Activated T-helper 2 cell treated with anti-CD3 and anti-CD28 coated beads, Interferon-gamma antibody, Interleukin-2, Interleukin-4, amounts not matched to agents 10 μg/mL and 5 μg/mL and 100 μg/mL, durations not matched to agents 14 hours and 24 hours and 36 hours (primary cell): ENCODE measurements at regions not wholly inside any gene's neighbourhood (a gene's known extent, or its start where the extent isn't known, plus 50 kb on each side); places are given as distances from the start of the nearest gene placed in this dataset.
"Not testable (repeated sequence)": the region's sequence is repeated elsewhere in the genome, so short reads cannot be mapped to it uniquely, and the experiment has no call there.

ENCODE experiments used
- DNase-seq: peaks from one replicate; pipeline ENCODE4 v3.0.0; 2021; ENCODE audit warnings: low spot score
- H3K27ac Mint-ChIP-seq: one replicate; pipeline ENCODE4 v1.8.0; 2021; ENCODE audit warnings: mixed read lengths
- H3K27me3 Mint-ChIP-seq: one replicate; pipeline ENCODE4 v1.8.0; 2021; ENCODE audit warnings: low read depth, mixed read lengths
- H3K36me3 Mint-ChIP-seq: one replicate; pipeline ENCODE4 v1.8.0; 2021; ENCODE audit warnings: low read depth, mixed read lengths
- H3K4me1 Mint-ChIP-seq: one replicate; pipeline ENCODE4 v1.8.0; 2021; ENCODE audit warnings: low read depth, mixed read lengths
- H3K4me3 Mint-ChIP-seq: one replicate; pipeline ENCODE4 v1.8.0; 2021; ENCODE audit warnings: low read depth, mild to moderate bottlenecking, moderate library complexity, mixed read lengths
- H3K9me3 Mint-ChIP-seq: one replicate; pipeline ENCODE4 v1.8.0; 2021; ENCODE audit warnings: mixed read lengths
- intact Hi-C: fragments of 100-400 bp; cut with micrococcal nuclease; formaldehyde crosslinking; loops from one replicate; pipeline ENCODE4 v1.15.1; 2023

DNA sequence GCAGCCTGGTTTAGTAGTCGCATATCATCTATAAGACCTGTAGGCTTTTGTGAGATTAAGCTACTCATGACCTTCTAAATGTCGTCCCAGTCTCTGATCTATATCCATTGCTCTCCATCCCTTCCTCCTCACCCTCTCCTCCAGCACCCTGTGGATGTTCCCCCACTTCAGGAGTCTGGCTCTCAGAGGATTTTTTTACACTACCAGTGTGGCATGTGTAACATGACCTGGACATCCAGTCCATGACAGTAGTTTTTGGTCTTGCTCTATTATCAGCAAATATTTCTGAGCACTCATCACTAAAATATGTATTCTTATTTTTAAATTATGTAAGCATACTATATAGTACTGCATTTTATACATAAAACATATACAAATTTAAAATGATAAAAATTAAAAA, 142.1 kb downstream of the DYRK2 start:
- intact Hi-C loops = no loop called here
- no peaks in the 10 kb centered on the region for H3K27me3 Mint-ChIP-seq
- no peak for DNase-seq
- peaks cover 6% of the 10 kb centered on the region for H3K4me1 Mint-ChIP-seq
- no peak overlapping the region for H3K4me3 Mint-ChIP-seq
- peaks cover 5% of the 10 kb centered on the region for H3K36me3 Mint-ChIP-seq
- H3K9me3 Mint-ChIP-seq = peaks cover 16% of the 10 kb centered on the region
- H3K27ac Mint-ChIP-seq = no peak overlapping the region

DNA sequence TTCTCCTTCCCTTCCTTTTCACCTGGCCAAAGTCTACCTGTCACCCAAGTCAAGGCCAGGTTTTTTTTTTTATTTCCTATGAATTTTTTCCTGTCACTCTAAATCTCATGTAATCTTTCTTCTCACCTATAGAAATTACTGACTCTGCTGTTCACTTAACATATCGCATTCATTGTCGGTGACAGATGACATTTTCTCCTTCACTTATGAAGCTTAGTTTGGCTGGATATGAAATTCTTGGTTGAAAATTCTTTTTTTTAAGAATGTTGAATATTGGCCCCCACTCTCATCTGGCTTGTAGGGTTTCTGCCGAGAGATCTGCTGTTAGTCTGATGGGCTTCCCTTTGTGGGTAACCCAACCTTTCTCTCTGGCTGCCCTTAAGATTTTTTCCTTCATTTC, 142.8 kb downstream of the DYRK2 start:
- H3K4me3 Mint-ChIP-seq = not testable (repeated sequence)

DNA sequence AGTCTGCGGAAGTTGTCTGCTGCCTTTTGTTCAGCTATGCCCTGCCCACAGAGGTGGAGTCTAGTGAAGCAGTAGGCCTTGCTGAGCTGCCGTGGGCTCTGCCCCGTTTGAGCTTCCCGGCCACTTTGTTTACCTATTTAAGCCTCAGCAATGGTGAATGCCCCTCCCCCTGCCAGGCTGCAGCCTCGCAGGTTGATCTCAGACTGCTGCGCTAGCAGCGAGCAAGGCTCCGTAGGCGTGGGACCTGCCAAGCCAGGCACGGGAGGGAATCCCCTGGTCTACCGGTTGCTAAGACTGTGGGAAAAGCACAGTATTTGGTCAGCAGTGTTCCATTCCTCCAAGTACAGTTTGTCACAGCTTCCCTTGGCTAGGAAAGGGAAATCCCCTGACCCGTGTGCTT, 143.6 kb downstream of the DYRK2 start:
- Mint-ChIP-seq H3K27me3 (no peaks in the 10 kb centered on the region), H3K4me3 (no peak overlapping the region), H3K9me3 (peaks cover 16% of the 10 kb centered on the region), H3K4me1 (peaks cover 6% of the 10 kb centered on the region), H3K27ac (no peak overlapping the region), H3K36me3 (peaks cover 5% of the 10 kb centered on the region)
- no peak for DNase-seq
- intact Hi-C loops = no loop called here

More for the DNA sequence above, 142.8 kb downstream of the DYRK2 start:
- H3K36me3 Mint-ChIP-seq, H3K4me1 Mint-ChIP-seq, DNase-seq, H3K27me3 Mint-ChIP-seq, H3K27ac Mint-ChIP-seq, intact Hi-C loops: not testable (repeated sequence)
- H3K9me3 Mint-ChIP-seq = peaks cover 16% of the 10 kb centered on the region

DNA sequence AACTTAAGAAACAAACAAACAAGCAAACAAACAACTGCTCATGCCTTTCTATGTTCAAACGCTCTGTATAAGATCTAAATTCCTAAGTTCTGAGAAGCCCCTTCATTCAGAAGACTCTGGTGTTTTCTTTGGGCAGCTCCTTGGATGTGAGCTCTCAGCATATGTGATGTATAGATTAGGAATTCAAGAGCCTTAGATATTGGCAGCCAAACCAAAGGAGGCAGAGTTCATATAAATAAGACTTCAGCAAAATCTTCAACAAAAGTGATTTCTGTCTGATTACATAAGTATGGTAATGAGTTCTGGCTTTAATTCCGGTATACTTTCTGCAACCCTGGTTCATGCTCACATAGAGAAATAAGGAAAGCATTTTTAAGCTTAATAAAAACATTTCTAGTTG, 145.6 kb downstream of the DYRK2 start:
- H3K27ac Mint-ChIP-seq = no peak overlapping the region
- no peaks in the 10 kb centered on the region for H3K27me3 Mint-ChIP-seq
- H3K9me3 Mint-ChIP-seq = peaks cover 16% of the 10 kb centered on the region
- intact Hi-C loops = no loop called here
- H3K36me3 Mint-ChIP-seq = peaks cover 5% of the 10 kb centered on the region
- no peak for DNase-seq
- H3K4me1 Mint-ChIP-seq = peaks cover 8% of the 10 kb centered on the region
- H3K4me3 Mint-ChIP-seq = no peak overlapping the region

DNA sequence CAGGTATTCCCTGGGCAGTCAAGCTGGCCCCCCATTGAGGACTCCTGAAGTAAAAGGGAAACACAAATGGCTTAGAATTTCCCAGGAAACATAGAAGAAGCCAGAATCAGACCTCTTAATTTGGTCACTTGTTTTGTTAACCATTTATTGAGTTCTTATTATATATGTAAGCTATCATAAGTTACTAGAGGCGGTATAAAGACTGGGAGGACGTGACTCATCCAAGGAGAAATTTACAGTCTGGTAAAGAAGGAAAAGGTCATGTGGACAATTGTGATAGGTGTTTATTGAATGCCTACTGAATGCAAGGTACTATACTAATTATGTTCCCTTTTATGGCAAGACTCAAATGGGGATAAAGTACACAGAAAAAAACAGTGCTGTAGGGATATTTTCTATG, 146.7 kb downstream of the DYRK2 start:
- intact Hi-C loops = no loop called here
- no peak overlapping the region for H3K4me3 Mint-ChIP-seq
- H3K9me3 Mint-ChIP-seq = peaks cover 16% of the 10 kb centered on the region
- peaks cover 5% of the 10 kb centered on the region for H3K36me3 Mint-ChIP-seq
- no peak overlapping the region for H3K27ac Mint-ChIP-seq
- DNase-seq = no peak
- no peaks in the 10 kb centered on the region for H3K27me3 Mint-ChIP-seq
- H3K4me1 Mint-ChIP-seq = peaks cover 14% of the 10 kb centered on the region

DNA sequence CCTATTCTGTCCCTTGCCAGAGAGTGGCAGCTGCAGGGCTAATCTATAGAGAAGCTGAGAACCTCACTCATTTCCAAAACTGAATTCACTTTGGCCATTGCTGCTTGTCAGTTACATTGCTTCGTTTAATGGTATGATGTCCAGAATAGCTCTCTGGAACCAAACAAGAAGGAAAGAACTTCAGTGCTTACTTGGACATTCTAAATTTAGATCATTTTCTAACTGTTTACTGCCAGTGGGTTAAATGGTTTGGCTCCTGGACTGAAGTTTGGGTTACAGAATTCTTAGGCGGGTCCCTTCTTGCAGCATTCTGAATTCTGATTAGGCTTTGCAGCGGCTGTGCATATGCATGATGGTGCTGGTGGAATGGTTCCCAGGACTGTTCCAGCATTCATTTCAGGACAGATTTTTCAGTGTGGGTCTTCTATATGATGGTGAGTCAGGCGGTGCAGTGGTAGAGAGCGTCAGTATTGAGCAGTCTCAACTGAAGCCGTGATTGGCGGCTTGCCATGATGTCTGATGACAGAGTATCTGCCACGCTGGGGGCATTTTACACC, 148.7 kb downstream of the DYRK2 start:
- Mint-ChIP-seq H3K4me1 (peaks cover 21% of the 10 kb centered on the region), H3K36me3 (no peaks in the 10 kb centered on the region)

DNA sequence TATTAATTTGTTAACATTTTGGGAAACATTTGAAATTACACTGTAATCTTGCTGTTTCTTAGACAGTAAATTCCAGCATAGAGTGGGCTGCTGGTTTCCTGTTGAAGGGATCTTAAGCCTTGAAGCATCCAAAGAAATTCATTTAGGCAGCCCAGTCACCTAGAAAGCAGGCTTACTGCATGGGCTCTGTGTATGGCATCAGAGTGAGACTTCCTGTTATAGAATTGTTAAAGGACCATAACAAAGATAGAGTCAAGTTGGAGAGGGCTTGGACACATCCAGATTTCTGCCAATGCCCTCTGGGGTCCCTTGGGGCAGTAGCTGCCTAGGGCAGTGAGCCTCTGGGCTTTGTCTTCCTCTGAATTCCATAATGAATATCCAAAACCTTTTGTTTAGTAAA, 149.2 kb downstream of the DYRK2 start:
- Mint-ChIP-seq H3K27me3 (peaks cover under 1% of the 10 kb centered on the region), H3K4me3 (no peak overlapping the region), H3K27ac (no peak overlapping the region), H3K9me3 (peaks cover 4% of the 10 kb centered on the region), H3K4me1 (peaks cover 22% of the 10 kb centered on the region), H3K36me3 (no peaks in the 10 kb centered on the region)
- intact Hi-C loops = no loop called here
- no peak for DNase-seq

More for the DNA sequence above, 148.7 kb downstream of the DYRK2 start:
- H3K4me3 Mint-ChIP-seq = no peak overlapping the region
- no peak overlapping the region for H3K27ac Mint-ChIP-seq
- peaks cover 5% of the 10 kb centered on the region for H3K9me3 Mint-ChIP-seq
- intact Hi-C loops = no loop called here
- no peak for DNase-seq
- H3K27me3 Mint-ChIP-seq = no peaks in the 10 kb centered on the region

DNA sequence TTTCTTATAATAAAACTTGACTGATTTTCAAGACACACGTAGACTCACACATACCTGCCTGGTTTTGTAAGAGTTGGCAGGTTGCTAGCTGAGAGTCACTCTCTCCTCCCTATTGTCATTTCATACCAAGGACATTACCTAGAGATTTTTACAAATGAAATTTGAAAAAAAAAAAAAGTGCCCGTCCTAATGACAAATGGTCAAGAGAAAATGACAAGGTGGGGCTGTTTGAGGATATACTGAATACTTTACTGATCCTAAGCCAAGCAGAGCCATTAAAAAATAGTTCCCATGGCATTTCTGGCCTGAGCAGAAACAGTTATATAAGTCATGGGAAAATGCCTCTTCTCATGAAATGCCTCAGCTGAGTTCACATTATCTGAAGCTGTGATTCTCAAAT, 150.2 kb downstream of the DYRK2 start:
- Mint-ChIP-seq H3K4me1 (peaks cover 24% of the 10 kb centered on the region), H3K27me3 (peaks cover 2% of the 10 kb centered on the region), H3K36me3 (no peaks in the 10 kb centered on the region), H3K27ac (no peak overlapping the region), H3K9me3 (no peaks in the 10 kb centered on the region), H3K4me3 (no peak overlapping the region)
- DNase-seq = no peak
- intact Hi-C loops = no loop called here

DNA sequence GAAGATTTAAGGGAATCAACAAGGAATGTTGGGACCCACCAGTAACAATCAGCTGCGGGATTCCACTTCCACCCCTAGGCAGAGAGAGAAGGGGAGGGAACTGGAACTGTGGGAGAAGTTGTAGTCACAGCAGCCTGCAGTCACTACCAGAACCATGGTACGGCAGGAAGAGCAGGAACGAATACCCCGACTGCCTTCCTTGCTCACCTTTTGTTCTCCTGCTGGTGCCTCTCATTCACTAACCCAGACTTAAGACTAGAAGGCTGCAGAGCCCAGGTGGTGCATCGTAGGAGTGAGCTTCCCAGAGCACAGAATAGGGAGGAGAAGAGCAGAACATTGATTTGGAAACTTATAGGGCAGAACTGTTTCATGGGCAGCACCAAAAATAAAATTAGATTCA, 154.2 kb downstream of the DYRK2 start:
- no peak overlapping the region for H3K4me3 Mint-ChIP-seq
- H3K27ac Mint-ChIP-seq = no peak overlapping the region
- H3K36me3 Mint-ChIP-seq = no peaks in the 10 kb centered on the region
- no peaks in the 10 kb centered on the region for H3K9me3 Mint-ChIP-seq
- H3K4me1 Mint-ChIP-seq = peaks cover 24% of the 10 kb centered on the region
- intact Hi-C loops = loop anchor here (5.0 to 10.0 kb wide), 4 partner anchors 150 to 382 kb away; no protein-coding TSS in a partner anchor
- H3K27me3 Mint-ChIP-seq = peaks cover 2% of the 10 kb centered on the region
- DNase-seq = no peak

DNA sequence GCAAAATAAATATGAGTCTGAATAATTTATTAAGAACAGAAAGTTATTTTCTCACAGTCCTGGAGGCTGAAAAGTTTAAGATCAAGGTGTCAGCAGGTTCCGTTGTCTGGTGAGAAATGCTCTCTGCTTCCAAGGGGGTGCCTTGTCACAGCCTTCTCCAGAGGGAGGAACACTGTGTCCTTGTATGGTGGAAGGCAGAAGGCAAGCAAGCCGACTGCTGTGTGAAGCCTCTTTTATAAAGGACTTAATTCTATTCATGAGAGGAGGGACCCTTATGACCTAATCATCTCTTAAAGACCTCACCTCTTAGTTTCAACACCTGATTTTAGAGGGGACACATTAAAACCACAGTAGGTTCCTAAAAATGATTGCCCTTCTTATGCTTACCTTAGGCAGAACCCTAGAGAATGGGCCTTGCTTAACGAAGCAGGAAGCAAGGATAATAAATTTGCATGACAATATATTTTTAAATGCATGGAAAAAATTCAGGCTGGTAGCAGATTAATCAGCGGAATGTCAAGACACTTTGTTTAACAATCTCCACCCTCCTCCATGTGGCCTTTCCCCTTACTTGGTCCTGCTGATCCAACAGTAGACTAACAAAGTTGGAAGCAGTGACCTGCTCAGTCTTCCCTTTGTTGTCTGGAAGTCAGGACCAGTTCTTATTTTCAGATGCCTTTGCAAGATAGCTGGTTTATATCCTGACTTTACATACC, 154.9 kb downstream of the DYRK2 start:
- Mint-ChIP-seq H3K36me3 (no peaks in the 10 kb centered on the region), H3K4me1 (peaks cover 28% of the 10 kb centered on the region), H3K27ac (no peak overlapping the region), H3K9me3 (no peaks in the 10 kb centered on the region), H3K4me3 (no peak overlapping the region), H3K27me3 (peaks cover 2% of the 10 kb centered on the region)
- intact Hi-C loops = loop anchor here (5.0 to 10.0 kb wide), 4 partner anchors 151 to 381 kb away; no protein-coding TSS in a partner anchor
- DNase-seq = no peak

DNA sequence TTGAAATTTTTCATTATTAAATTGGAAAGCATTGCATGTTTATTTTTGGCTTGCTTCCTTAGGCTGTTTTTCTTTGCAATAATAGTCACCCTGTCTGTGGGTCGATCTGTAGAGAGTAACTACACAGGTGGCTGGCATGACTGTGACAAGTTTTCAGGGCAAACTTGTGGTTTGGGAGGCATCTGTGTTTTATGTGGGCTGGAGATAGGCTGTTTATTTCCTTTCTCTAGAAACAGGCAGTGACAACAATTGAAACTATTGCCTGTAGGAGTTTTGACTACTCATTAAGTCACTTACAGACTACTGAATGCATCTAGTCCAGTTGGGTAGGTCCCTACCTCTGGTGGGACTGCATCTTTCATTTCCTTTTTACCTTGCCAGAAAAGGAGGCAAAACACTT, 155.6 kb downstream of the DYRK2 start:
- Mint-ChIP-seq H3K27ac (no peak overlapping the region), H3K4me1 (peaks cover 29% of the 10 kb centered on the region), H3K4me3 (no peak overlapping the region), H3K36me3 (no peaks in the 10 kb centered on the region), H3K9me3 (no peaks in the 10 kb centered on the region), H3K27me3 (peaks cover 2% of the 10 kb centered on the region)
- peak; percentile 26 for DNase-seq
- intact Hi-C loops = loop anchor here (1.0 to 10.0 kb wide), 8 partner anchors 24 to 381 kb away; no protein-coding TSS in a partner anchor

DNA sequence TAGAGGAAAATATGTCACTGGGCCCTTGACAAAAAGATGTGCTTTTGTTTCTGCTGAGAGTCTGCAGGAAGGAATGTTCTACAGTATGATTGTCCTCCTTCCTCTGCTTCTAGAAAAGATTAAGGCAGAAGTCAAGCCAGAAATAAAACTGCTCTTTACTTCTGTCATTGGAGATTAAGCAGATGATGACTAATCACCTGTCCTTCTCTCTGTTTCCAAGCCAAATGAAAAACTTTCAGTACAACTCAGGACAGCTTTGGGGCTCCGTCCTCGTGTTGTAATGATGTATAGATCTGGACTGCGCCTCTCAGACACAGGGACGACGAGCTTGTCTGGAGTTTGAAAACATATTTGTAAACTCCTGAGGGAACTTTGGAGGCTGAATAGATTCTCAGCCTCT, 159.3 kb downstream of the DYRK2 start:
- Mint-ChIP-seq H3K9me3 (peaks cover 2% of the 10 kb centered on the region), H3K27ac (no peak overlapping the region), H3K27me3 (peaks cover under 1% of the 10 kb centered on the region), H3K36me3 (no peaks in the 10 kb centered on the region), H3K4me3 (no peak overlapping the region), H3K4me1 (peaks cover 14% of the 10 kb centered on the region)
- intact Hi-C loops = loop anchor here (10.0 kb wide), 2 partner anchors 227 to 377 kb away; no protein-coding TSS in a partner anchor
- no peak for DNase-seq

DNA sequence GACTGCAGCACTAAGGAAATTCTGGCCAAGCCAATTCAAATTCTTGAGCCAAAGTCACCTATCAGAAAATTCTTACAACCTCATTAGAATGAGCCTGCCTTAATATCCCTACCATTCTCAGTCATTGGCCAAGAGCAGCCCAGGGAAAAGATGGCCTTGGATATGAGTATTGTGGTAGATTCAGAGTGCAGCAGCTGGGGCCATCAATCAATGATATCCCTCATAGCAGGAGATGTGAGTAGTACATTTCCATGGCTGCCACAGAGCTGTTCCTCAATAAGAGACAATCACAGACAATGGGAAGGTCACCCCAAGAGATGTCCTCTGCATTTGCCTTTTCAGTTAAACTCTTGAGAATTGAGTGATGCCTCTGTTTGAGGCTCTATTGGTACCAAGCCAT, 161.6 kb downstream of the DYRK2 start:
- Mint-ChIP-seq H3K27ac (no peak overlapping the region), H3K27me3 (no peaks in the 10 kb centered on the region), H3K4me1 (peaks cover 15% of the 10 kb centered on the region), H3K9me3 (peaks cover 9% of the 10 kb centered on the region), H3K4me3 (no peak overlapping the region), H3K36me3 (no peaks in the 10 kb centered on the region)
- DNase-seq = no peak
- intact Hi-C loops = no loop called here
